NOMO-1 (cell line): ENCODE measurements at regions not wholly inside any gene's neighbourhood (a gene's known extent, or its start where the extent isn't known, plus 50 kb on each side); places are given as distances from the start of the nearest gene placed in this dataset.

Experiments used
- DNase-seq, 2 experiments: peaks; one replicate each; lab custom pipeline; 2025; ENCODE audit not compliant: unreplicated experiment in 2 of 2; lab: John Stamatoyannopoulos, UW

DNA sequence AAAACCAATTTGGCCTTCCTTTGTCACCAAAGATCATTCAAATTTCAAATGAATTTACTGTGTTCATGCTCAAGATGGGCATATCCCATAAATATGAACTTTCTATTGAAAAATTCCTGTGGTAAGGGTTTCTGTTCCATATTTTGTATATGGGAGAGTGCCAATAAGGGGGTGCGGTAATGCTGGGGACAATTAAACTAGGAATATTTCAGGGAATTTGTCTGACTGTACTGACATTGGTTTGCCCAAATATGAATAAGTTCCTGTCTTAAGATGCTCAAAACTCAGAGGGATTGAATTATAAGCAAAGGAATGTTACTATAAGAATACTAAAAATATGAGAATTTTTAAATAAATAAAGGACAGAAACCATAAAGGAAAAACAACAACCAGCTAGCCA lies 553.0 kb upstream of the MARCKS start:
- DNase-seq, result no peak

GRCh38 chr6:113306552-113307145 lies 550.5 kb upstream of the MARCKS start:
- DNase-seq, result peak; percentile 8 to 51

DNA sequence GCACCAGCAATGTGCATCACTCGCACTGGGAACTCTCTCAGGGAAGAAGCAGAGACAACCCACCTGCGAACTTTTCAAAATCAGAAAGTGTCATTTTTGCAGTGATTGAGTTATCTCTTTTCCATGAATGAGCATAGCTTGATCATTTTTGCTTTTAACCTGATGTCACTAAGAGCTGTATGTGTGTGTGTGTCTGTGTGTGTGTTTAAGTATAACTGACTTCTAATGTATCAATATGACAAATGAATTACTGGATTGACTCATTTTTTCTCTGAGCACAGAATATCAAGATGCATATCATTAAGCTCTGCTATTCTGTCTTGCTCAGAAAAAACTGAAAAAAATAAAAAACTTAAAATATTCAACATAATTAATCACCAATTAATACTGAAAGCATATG lies 548.9 kb upstream of the MARCKS start:
- no peak for DNase-seq

DNA sequence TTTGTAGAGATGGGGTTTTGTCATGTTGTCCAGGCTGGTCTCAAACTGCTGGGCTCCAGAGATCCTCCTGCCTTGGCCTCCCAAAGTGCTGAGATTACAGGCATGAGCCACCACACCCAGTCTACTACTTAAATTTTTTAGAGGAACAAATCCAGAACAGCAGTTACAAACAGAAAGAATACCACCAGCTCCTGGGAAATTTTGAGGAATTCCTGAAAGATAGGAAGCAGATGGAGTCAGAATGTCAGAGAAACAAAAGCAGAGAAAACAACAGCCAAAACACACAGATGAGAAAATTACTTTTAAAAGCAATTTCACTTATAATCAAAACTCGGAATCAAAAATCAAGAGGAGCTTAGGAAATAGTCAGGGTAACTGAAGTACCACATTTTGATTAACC lies 543.3 kb upstream of the MARCKS start:
- no peak for DNase-seq

DNA sequence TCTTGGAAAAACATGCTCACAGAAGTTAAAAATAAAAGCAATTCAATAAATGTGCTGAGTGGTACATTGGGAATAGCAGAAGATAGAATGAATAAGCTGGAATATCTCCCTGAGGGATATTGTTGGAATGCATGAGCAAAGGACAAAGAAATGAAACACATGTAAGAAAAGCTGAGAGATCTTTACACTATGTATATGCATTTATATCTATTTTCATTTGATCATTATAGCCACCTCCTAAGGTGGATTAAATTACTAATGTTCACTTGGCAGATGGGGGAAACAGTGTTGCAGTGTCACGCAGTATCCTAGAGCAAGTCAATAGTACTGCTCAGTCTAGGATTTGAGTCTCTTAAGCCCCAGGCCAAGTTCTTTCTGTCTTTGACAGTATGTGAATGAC lies 542.0 kb upstream of the MARCKS start:
- DNase-seq, result no peak

- no peak for DNase-seq
Measured at GRCh38 chr6:113315879-113316278, 541.3 kb upstream of the MARCKS start.

- DNase-seq, result no peak
Measured at GRCh38 chr6:113317442-113317841, 539.7 kb upstream of the MARCKS start.

- DNase-seq, result no peak
Measured at GRCh38 chr6:113317891-113318574, 539.1 kb upstream of the MARCKS start.

- no peak for DNase-seq
Measured at GRCh38 chr6:113318575-113318917, 538.6 kb upstream of the MARCKS start.

GRCh38 chr6:113320653-113321052 lies 536.5 kb upstream of the MARCKS start:
- no peak for DNase-seq

DNA sequence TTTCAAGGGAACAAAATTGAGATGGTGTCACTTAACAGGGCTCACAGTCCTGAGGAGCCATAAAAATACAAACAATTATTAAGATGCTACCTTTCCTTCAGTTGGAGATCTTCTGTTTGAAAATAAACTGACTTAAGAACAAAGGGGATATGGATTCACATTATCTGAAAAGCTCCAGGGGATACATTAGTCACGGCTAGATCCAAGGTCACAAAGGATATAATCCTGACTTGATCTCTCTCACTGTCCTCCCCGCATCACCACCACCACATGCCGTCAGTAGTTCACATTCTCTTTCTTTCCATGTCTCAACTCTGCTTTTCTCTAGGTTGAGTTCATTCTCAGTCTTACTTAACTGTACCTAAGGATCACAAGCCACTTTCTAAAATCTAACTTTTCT lies 530.4 kb upstream of the MARCKS start:
- DNase-seq, result no peak

DNA sequence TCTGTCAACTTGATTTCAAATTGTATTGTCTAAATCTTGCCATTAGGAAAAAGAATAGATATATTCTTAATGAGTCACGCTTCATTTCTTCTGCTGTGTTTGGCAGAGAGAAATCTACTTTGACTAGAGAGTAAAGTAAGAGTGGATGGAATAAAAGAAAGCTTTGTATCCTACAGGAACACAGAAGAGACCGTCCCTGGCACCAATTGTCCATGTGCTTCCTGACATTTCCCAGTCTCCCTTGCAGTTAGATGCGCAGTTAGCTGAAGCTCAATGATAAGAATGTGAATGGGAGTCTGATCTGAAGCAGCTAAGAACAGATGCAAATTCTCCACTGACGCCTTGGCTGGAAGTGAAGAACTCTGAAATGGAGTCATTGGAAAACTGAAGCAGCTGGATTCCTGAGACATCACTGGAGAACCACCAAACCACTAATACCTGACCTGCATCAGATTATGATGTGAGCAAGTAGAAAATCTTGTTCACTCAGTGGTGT lies 528.2 kb upstream of the MARCKS start:
- DNase-seq, result no peak

DNA sequence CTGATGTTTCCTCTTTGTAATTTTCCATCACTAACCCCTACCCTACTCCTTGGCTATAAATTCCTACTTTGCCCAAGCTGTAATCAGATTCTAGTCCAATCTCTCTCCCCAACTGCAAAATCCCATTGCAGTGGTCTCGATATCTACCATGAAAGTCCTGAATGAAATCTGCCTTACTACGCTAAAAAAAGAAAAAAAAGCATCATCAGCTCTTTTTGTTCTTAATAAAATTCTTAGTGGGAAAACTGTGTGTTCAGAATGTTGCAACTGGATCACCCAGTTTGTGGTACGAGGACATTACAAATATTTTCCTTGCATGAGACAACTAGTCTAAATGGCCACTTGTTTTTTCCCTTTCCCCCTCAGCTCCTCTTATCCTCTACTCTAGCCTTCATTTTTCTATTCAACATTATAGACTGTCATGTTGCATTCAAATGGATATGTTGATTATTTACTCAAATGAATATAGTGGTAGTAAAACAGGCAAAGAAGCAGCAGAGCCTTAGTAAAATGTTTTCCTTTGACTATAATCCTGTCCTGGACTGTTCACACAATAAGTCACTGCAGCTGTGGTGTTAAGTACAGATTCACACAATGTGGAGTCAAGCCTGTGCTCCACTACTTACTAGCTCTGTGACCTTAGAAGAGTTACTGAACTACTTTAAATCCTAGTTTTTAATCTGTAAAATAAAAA lies 527.1 kb upstream of the MARCKS start:
- DNase-seq, result no peak

DNA sequence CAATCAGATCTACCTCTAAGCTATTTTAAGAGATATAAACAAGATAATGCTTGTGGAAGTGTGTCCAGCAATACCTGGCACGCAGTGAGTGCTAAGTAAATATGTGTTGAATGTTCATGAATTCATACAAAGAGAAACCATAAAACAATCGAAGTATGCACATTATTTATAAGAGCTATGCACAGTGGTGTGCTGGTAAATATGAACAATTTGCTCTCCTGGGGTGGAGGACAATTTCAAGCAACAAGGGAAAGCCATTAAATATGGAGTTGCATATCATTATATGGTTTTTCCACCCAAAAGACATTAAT lies 526.6 kb upstream of the MARCKS start:
- no peak for DNase-seq

DNA sequence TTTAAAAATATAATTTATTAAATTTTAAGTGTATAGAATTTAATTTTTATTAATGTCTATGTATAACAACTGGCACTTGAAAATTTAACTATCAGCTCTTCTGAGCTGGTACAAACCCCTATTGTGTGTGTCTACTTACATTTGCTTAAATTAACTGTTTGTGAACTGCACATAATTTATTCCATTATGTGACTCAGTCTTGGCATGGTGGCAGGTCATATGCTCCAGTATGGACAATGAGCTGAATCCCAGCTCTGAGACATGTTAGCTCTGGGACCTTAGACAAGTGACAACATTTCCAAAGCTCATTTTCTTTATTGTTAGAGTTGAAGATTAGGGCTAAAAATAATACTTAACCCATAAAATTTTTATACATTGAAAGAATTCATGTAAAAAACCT lies 526.1 kb upstream of the MARCKS start:
- no peak for DNase-seq

DNA sequence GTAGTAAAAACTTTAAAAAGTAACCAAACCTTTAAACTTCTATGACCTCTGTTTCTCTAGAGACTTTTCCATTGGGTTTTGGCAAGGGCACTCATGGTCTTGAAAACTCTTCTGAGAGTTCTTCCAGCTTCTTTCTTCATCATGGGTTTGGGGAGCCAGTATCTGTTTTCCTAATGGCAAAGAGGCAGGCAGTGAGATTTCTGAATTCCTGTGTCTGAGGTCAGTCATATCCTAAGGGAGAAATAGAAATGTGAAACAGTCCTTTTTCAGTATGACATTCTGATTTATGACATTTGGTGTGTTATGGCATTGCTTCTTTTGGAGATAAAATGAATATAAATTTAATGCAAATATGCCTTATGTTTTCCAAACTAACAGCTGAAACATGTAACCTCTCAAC lies 518.5 kb upstream of the MARCKS start:
- DNase-seq, result no peak

- DNase-seq, result no peak
Measured at GRCh38 chr6:113339209-113339608, 517.9 kb upstream of the MARCKS start.

- DNase-seq, result no peak
Measured at GRCh38 chr6:113340371-113340770, 516.8 kb upstream of the MARCKS start.

- no peak for DNase-seq
Measured at GRCh38 chr6:113343940-113344339, 513.2 kb upstream of the MARCKS start.

GRCh38 chr6:113344969-113345368 lies 512.2 kb upstream of the MARCKS start:
- no peak for DNase-seq

GRCh38 chr6:113347436-113347835 lies 509.7 kb upstream of the MARCKS start:
- DNase-seq, result no peak

DNA sequence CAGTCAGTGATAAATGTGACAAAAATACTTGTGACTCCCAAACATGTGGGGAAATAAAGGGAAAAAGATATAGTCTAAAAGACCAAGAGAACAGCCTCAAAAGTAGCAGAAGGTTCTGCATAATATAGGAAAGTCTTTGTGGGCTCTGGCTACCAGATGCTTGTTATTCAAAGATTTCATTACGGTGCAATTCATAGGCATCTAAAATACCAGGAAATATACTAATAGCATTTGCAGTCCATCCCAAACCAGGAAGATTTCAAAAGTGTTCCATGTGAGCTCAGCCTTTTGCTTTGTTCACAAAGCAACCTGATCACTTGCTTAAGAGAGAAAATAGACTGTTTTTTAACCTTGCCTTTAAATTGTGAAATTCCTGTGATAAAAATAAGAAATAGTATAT lies 506.7 kb upstream of the MARCKS start:
- no peak for DNase-seq
